ENCODE measurements at regions not wholly inside any gene's neighbourhood (a gene's known extent, or its start where the extent isn't known, plus 50 kb on each side); places are given as distances from the start of the nearest gene placed in this dataset.
"Not testable (repeated sequence)": the region's sequence is repeated elsewhere in the genome, so short reads cannot be mapped to it uniquely, and the experiment has no call there.

DNA sequence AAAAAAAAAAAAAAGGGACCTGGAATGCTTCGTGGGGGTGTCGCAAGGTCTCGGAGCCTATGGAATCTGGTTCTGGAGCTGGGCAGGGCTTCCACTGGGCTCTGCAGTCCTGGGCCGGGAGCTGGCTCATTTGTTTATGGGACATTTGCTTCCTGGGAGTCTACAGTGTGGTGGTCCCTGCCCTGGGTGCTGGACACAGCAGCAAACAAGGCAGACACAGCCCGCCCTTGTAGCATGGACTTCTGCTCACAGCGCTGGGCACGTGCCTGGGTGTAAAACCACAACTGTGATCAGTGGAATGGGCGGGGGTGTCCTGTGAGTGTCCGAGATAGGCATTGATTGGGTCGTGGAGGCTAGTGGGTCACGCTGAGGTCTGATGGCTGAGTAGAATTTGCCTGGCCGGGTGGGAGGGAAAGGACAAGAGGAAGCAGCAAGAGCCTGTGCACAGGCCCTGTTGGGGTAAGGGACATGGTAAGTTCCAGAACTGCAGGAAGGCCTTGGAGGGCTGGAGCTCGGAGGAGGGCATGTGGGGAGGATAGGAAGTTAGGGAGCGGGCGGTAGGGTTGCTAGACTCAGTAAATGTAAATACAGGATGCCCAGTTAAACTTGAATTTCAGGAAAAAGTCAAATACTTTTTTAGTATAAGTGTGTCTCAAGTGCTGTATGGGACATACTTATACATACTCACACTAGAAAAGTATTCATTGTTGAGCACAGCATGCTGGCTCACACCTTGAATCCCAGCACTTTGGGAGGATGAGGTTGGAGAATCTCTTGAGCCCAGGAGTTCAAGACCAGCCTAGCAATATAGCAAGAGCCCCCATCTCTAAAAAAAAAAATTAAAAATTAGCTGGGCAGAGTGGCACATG lies 61.3 kb upstream of the PMEPA1 start:
- H3K9me3 ChIP-seq (ENCODE audit: low read length), result no peaks in the 10 kb centered on the region
- no peak overlapping the region for H3K27ac ChIP-seq (ENCODE audit: low read depth, low read length, poor library complexity, severe bottlenecking)
- H3K79me2 ChIP-seq (ENCODE audit: insufficient read depth, low read length), result no peaks in the 10 kb centered on the region
- H3K4me2 ChIP-seq (ENCODE audit: low read length), result no peak overlapping the region
- no peaks in the 10 kb centered on the region for H3K27me3 ChIP-seq (ENCODE audit: insufficient read depth, low read length)
- no peaks in the 10 kb centered on the region for H3K4me1 ChIP-seq (ENCODE audit: insufficient read depth, low read length, severe bottlenecking)
- H3K4me3 ChIP-seq (ENCODE audit: low read depth, low read length, poor library complexity, severe bottlenecking), result no peak overlapping the region
- H3K9ac ChIP-seq (ENCODE audit: low read length), result no peak overlapping the region
- H4K20me1 ChIP-seq (ENCODE audit: insufficient read depth, low read length), result no peaks in the 10 kb centered on the region
- H3K36me3 ChIP-seq (ENCODE audit: insufficient read depth, low read length), result no peaks in the 10 kb centered on the region
- H3K9me2 ChIP-seq (ENCODE audit: low read depth, low read length), result no peaks in the 10 kb centered on the region
- TF ChIP-seq, protein P1, sequence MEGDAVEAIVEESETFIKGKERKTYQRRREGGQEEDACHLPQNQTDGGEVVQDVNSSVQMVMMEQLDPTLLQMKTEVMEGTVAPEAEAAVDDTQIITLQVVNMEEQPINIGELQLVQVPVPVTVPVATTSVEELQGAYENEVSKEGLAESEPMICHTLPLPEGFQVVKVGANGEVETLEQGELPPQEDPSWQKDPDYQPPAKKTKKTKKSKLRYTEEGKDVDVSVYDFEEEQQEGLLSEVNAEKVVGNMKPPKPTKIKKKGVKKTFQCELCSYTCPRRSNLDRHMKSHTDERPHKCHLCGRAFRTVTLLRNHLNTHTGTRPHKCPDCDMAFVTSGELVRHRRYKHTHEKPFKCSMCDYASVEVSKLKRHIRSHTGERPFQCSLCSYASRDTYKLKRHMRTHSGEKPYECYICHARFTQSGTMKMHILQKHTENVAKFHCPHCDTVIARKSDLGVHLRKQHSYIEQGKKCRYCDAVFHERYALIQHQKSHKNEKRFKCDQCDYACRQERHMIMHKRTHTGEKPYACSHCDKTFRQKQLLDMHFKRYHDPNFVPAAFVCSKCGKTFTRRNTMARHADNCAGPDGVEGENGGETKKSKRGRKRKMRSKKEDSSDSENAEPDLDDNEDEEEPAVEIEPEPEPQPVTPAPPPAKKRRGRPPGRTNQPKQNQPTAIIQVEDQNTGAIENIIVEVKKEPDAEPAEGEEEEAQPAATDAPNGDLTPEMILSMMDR (IDR thresholded peaks at IDR 0.05; ENCODE audit: low read length), result no peak
- no peak for TF ChIP-seq EZH2 (IDR thresholded peaks at IDR 0.05; ENCODE audit: borderline replicate concordance, low read length)
- H3F3A ChIP-seq (ENCODE audit: insufficient read depth, low read length), result no peaks in the 10 kb centered on the region
- no peak overlapping the region for H2AFZ ChIP-seq (ENCODE audit: low read length)

DNA sequence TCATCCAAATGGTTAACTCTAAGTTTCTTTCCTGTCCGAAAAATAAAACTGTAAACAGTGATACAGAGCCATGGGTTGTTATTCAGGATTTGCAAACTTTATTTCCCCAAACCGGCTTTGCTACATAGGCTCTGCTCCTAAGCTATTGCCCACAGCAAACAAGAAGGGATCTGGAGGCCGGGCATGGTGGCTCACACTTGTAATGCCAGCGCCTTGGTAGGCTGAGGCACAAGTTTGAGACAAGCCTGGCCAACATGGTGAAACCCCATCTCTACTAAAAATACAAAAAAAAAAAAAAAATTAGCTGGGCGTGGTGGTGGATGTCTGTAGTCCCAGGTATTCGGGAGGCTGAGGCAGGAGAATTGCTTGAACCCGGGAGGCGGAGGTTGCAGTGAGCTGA lies 60.6 kb upstream of the PMEPA1 start:
- H3K4me2 ChIP-seq (ENCODE audit: low read length); H2AFZ ChIP-seq (ENCODE audit: low read length); H3K9me2 ChIP-seq (ENCODE audit: low read depth, low read length); H3K79me2 ChIP-seq (ENCODE audit: insufficient read depth, low read length); H3K9me3 ChIP-seq (ENCODE audit: low read length); H4K20me1 ChIP-seq (ENCODE audit: insufficient read depth, low read length); H3K4me3 ChIP-seq (ENCODE audit: low read depth, low read length, poor library complexity, severe bottlenecking); H3F3A ChIP-seq (ENCODE audit: insufficient read depth, low read length); H3K36me3 ChIP-seq (ENCODE audit: insufficient read depth, low read length); H3K4me1 ChIP-seq (ENCODE audit: insufficient read depth, low read length, severe bottlenecking); H3K27me3 ChIP-seq (ENCODE audit: insufficient read depth, low read length); H3K27ac ChIP-seq (ENCODE audit: low read depth, low read length, poor library complexity, severe bottlenecking); H3K9ac ChIP-seq (ENCODE audit: low read length): not testable (repeated sequence)

DNA sequence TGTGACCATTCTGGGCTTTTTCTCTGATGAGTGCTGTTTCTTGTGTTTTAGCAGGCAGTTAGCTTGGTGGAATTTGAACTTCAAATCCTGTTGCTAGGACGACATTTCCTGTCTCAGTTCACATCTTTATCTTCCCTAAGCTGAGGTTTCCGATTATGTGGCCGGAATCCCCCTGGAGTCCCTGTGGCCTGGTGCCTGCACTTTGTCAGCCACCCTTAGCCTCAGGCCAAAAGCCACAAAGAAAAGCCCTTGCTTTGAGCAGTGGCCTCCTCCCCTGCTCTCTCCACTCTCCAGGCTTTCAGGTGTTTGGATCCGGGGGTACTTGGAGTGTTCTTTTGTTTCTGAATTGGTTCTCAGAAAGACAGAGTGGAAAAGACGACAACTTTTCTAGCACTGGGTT lies 59.9 kb upstream of the PMEPA1 start:
- H3K9me2 ChIP-seq (ENCODE audit: low read depth, low read length), result no peaks in the 10 kb centered on the region
- TF ChIP-seq EZH2 (IDR thresholded peaks at IDR 0.05; ENCODE audit: borderline replicate concordance, low read length), result no peak
- TF ChIP-seq, protein P1 (IDR thresholded peaks at IDR 0.05; ENCODE audit: low read length), result no peak
- H3K36me3 ChIP-seq (ENCODE audit: insufficient read depth, low read length), result no peaks in the 10 kb centered on the region
- H3K4me2 ChIP-seq (ENCODE audit: low read length), result no peak overlapping the region
- no peaks in the 10 kb centered on the region for H3K9me3 ChIP-seq (ENCODE audit: low read length)
- H3K4me1 ChIP-seq (ENCODE audit: insufficient read depth, low read length, severe bottlenecking), result no peaks in the 10 kb centered on the region
- no peaks in the 10 kb centered on the region for H3K27me3 ChIP-seq (ENCODE audit: insufficient read depth, low read length)
- no peak overlapping the region for H2AFZ ChIP-seq (ENCODE audit: low read length)
- H3K27ac ChIP-seq (ENCODE audit: low read depth, low read length, poor library complexity, severe bottlenecking), result no peak overlapping the region
- H3K79me2 ChIP-seq (ENCODE audit: insufficient read depth, low read length), result no peaks in the 10 kb centered on the region
- no peaks in the 10 kb centered on the region for H4K20me1 ChIP-seq (ENCODE audit: insufficient read depth, low read length)
- H3F3A ChIP-seq (ENCODE audit: insufficient read depth, low read length), result no peaks in the 10 kb centered on the region
- H3K4me3 ChIP-seq (ENCODE audit: low read depth, low read length, poor library complexity, severe bottlenecking), result no peak overlapping the region
- H3K9ac ChIP-seq (ENCODE audit: low read length), result no peak overlapping the region

DNA sequence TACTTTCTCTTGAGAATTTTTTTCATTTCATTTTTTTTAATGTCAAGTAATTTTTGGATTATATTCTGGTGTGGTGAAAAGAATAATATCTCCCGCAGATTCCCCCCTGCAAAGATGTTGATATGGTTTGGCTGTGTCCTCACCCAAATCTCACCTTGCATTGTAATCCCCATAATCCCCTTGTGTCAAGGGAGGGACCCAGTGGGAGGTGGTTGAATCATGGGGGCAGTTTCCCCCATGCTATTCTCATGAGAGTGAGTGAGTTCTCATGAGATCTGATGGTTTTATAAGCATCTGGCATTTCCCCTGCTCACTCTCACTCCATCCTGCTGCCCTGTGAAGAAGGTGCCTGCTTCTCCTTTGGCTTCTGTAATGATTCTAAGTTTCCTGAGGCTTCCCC lies 58.7 kb upstream of the PMEPA1 start:
- no peaks in the 10 kb centered on the region for H3K27me3 ChIP-seq (ENCODE audit: insufficient read depth, low read length)
- H4K20me1 ChIP-seq (ENCODE audit: insufficient read depth, low read length), result no peaks in the 10 kb centered on the region
- no peaks in the 10 kb centered on the region for H3K36me3 ChIP-seq (ENCODE audit: insufficient read depth, low read length)
- H3F3A ChIP-seq (ENCODE audit: insufficient read depth, low read length), result no peaks in the 10 kb centered on the region
- H3K9ac ChIP-seq (ENCODE audit: low read length), result no peak overlapping the region
- no peak overlapping the region for H2AFZ ChIP-seq (ENCODE audit: low read length)
- H3K27ac ChIP-seq (ENCODE audit: low read depth, low read length, poor library complexity, severe bottlenecking), result no peak overlapping the region
- H3K9me2 ChIP-seq (ENCODE audit: low read depth, low read length), result no peaks in the 10 kb centered on the region
- H3K4me3 ChIP-seq (ENCODE audit: low read depth, low read length, poor library complexity, severe bottlenecking), result no peak overlapping the region
- no peak overlapping the region for H3K4me2 ChIP-seq (ENCODE audit: low read length)
- no peaks in the 10 kb centered on the region for H3K9me3 ChIP-seq (ENCODE audit: low read length)
- H3K79me2 ChIP-seq (ENCODE audit: insufficient read depth, low read length), result no peaks in the 10 kb centered on the region
- H3K4me1 ChIP-seq (ENCODE audit: insufficient read depth, low read length, severe bottlenecking), result no peaks in the 10 kb centered on the region
- TF ChIP-seq, protein P1 (IDR thresholded peaks at IDR 0.05; ENCODE audit: low read length), result no peak
- no peak for TF ChIP-seq EZH2 (IDR thresholded peaks at IDR 0.05; ENCODE audit: borderline replicate concordance, low read length)

Data from OCI-LY1 (cell line).